ENCODE measurements at regions not wholly inside any gene's neighbourhood (a gene's known extent, or its start where the extent isn't known, plus 50 kb on each side); places are given as distances from the start of the nearest gene placed in this dataset.

DNA sequence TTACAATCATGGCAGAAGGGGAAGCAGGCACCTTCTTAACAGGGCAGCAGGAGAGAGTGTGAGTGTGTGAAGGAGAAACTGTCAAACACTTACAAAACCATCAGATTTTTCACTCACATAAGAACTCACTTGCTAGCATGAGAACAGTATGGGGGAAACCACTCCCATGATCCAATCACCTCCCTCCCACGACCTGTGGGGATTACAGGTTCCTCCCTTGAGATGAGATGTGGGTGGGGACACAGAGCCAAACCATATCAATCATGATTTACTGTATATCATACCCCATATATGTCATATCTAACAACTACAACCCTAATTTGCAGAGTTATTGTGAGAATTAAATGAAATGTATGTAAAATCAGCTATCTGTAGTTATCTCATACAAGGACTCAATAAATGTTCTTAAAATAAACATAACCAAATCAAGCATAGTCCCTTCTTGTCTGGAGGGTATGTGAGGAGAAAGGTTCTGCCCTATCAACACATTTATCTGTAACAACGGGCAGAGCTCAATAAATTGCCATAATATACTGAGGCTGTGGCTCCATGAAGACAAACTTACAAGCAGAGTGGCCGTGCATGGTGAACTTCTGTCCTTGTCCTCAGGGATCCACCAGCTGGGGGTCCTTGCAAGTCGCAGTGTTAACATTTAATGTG is 504.7 kb downstream of the SOX2 start:
- intact Hi-C loops (cut with DNase I): no loop called here
- TF ChIP-seq POLR2AphosphoS5 (IDR thresholded peaks at IDR 0.05; ENCODE audit: insufficient read depth in 1 of 2, low read depth in 1 of 2) (no peak), CTCF (IDR thresholded peaks at IDR 0.05) (no peak), POLR2A (IDR thresholded peaks at IDR 0.05) (no peak)
- H3K27ac ChIP-seq: no peak overlapping the region
- H3K4me3 ChIP-seq: no peak overlapping the region
- no peak for DNase-seq (ENCODE audit: extremely low spot score in 2 of 2)
- H3K27me3 ChIP-seq: no peaks in the 10 kb centered on the region
- no peaks in the 10 kb centered on the region for H3K4me1 ChIP-seq
- no peaks in the 10 kb centered on the region for H3K36me3 ChIP-seq
- no peaks in the 10 kb centered on the region for H3K9me3 ChIP-seq

DNA sequence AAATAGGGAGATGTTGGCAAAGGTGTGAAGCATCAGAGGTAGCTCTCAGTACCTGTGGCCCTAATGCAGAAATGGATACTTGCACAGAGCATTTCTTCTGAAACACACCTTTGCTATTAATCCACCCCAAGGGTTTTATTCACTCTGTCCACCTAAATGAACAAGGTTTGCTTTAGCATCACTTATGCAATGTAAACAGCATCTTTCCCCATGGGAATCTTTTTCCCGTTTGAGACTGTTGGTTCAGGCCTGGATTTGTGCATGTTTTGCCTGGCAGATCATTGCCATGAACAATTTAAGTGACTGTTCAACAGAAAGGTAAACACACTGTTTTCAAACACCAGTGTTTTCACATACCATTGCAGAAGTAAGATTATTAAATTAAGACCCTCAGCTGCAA is 508.3 kb downstream of the SOX2 start:
- intact Hi-C loops (cut with DNase I): no loop called here
- no peak for TF ChIP-seq CTCF (IDR thresholded peaks at IDR 0.05)
- TF ChIP-seq POLR2AphosphoS5 (IDR thresholded peaks at IDR 0.05; ENCODE audit: insufficient read depth in 1 of 2, low read depth in 1 of 2): no peak
- no peak for TF ChIP-seq POLR2A (IDR thresholded peaks at IDR 0.05)
- DNase-seq (ENCODE audit: extremely low spot score in 2 of 2): no peak

GRCh38 chr3:182220471-182220870 is 508.7 kb downstream of the SOX2 start:
- no peaks in the 10 kb centered on the region for H3K9me3 ChIP-seq
- H3K27me3 ChIP-seq: no peaks in the 10 kb centered on the region
- no peaks in the 10 kb centered on the region for H3K4me1 ChIP-seq
- H3K4me3 ChIP-seq: no peak overlapping the region
- no peak for TF ChIP-seq POLR2A (IDR thresholded peaks at IDR 0.05)
- TF ChIP-seq POLR2AphosphoS5 (IDR thresholded peaks at IDR 0.05; ENCODE audit: insufficient read depth in 1 of 2, low read depth in 1 of 2): no peak
- no peak for TF ChIP-seq CTCF (IDR thresholded peaks at IDR 0.05)
- no peak for DNase-seq (ENCODE audit: extremely low spot score in 2 of 2)
- intact Hi-C loops (cut with DNase I): no loop called here
- H3K36me3 ChIP-seq: no peaks in the 10 kb centered on the region
- H3K27ac ChIP-seq: no peak overlapping the region

More for the DNA sequence above, 508.3 kb downstream of the SOX2 start:
- Histone ChIP-seq H3K4me3 (no peak overlapping the region), H3K9me3 (no peaks in the 10 kb centered on the region), H3K27me3 (no peaks in the 10 kb centered on the region), H3K36me3 (no peaks in the 10 kb centered on the region), H3K27ac (no peak overlapping the region), H3K4me1 (no peaks in the 10 kb centered on the region)

- Histone ChIP-seq H3K36me3 (no peaks in the 10 kb centered on the region), H3K9me3 (no peaks in the 10 kb centered on the region), H3K27me3 (no peaks in the 10 kb centered on the region), H3K4me1 (no peaks in the 10 kb centered on the region), H3K27ac (no peak overlapping the region), H3K4me3 (no peak overlapping the region)
- intact Hi-C loops (cut with DNase I): no loop called here
- TF ChIP-seq POLR2A (IDR thresholded peaks at IDR 0.05) (no peak), CTCF (IDR thresholded peaks at IDR 0.05) (no peak), POLR2AphosphoS5 (IDR thresholded peaks at IDR 0.05; ENCODE audit: insufficient read depth in 1 of 2, low read depth in 1 of 2) (no peak)
- DNase-seq (ENCODE audit: extremely low spot score in 2 of 2): no peak
These were observed 515.3 kb downstream of the SOX2 start for GRCh38 chr3:182226995-182227394.

GRCh38 chr3:182233405-182233804 is 521.7 kb downstream of the SOX2 start:
- Histone ChIP-seq H3K27ac (no peak overlapping the region), H3K4me1 (no peaks in the 10 kb centered on the region), H3K27me3 (no peaks in the 10 kb centered on the region), H3K36me3 (no peaks in the 10 kb centered on the region), H3K9me3 (no peaks in the 10 kb centered on the region), H3K4me3 (no peak overlapping the region)
- TF ChIP-seq POLR2A (IDR thresholded peaks at IDR 0.05) (no peak), POLR2AphosphoS5 (IDR thresholded peaks at IDR 0.05; ENCODE audit: insufficient read depth in 1 of 2, low read depth in 1 of 2) (no peak), CTCF (IDR thresholded peaks at IDR 0.05) (no peak)
- intact Hi-C loops (cut with DNase I): loop anchor here (5.0 kb wide), 1 partner anchor 346 kb away; no protein-coding TSS in a partner anchor
- no peak for DNase-seq (ENCODE audit: extremely low spot score in 2 of 2)

Measured in vagina (tissue), 2 donors.